OCI-LY7 (cell line): ENCODE measurements at regions not wholly inside any gene's neighbourhood (a gene's known extent, or its start where the extent isn't known, plus 50 kb on each side); places are given as distances from the start of the nearest gene placed in this dataset.

Experiments
- BruUV-seq: library from RNA; stranded (reverse); fragments of 400-500 nt; replicated peaks from 2 replicates; lab custom pipeline; 2021; lab: Mats Ljungman, UMichigan
- CTCF ChIA-PET: fragments of 300-600 bp; sonication (Branson Sonifier 250); formaldehyde crosslinking; loops from one replicate; lab custom pipeline; 2022; ENCODE audit warnings: antibody characterized with exemption; ENCODE audit not compliant: unreplicated experiment; lab: Charles Lee
- POLR2A ChIA-PET: fragments of 300-600 bp; sonication (Branson Sonifier 250); formaldehyde crosslinking; loops from one replicate; lab custom pipeline; 2022; ENCODE audit warnings: antibody characterized with exemption; lab: Charles Lee
- DNase-seq: peaks from one replicate; pipeline ENCODE4 v3.0.0-alpha.2; 2015; ENCODE audit warnings: low spot score
- H2AFZ ChIP-seq: fragments of 200-600 bp; sonication (generic), shearing (Covaris generic); 2 replicates; pipeline ENCODE4 v1.6.1; 2014; ENCODE audit warnings: mild to moderate bottlenecking, antibody characterized with exemption, low read length, moderate library complexity
- H3K27ac ChIP-seq: fragments of 200-600 bp; sonication (generic); 2 replicates; pipeline ENCODE4 v1.5.1; 2014; ENCODE audit warnings: mixed run types, low read depth, mild to moderate bottlenecking, moderate library complexity, low read length, inconsistent platforms; ENCODE audit not compliant: poor library complexity, severe bottlenecking
- H3K36me3 ChIP-seq: fragments of 200-600 bp; sonication (generic); 2 replicates; pipeline ENCODE4 v1.6.1; 2014; ENCODE audit warnings: mild to moderate bottlenecking, antibody characterized with exemption, low read length, moderate library complexity, mixed read lengths; ENCODE audit not compliant: insufficient read depth
- H3K4me1 ChIP-seq: fragments of 200-600 bp; sonication (generic); 2 replicates; pipeline ENCODE4 v1.5.1; 2014; ENCODE audit warnings: mild to moderate bottlenecking, low read length; ENCODE audit not compliant: insufficient read depth, poor library complexity, severe bottlenecking
- H3K4me2 ChIP-seq: fragments of 200-600 bp; sonication (generic); 2 replicates; pipeline ENCODE4 v1.6.1; 2014; ENCODE audit warnings: mild to moderate bottlenecking, low read length
- H3K4me3 ChIP-seq: fragments of 200-600 bp; sonication (generic); 2 replicates; pipeline ENCODE4 v1.5.1; 2014; ENCODE audit warnings: mild to moderate bottlenecking, low read depth, low read length; ENCODE audit not compliant: poor library complexity, severe bottlenecking
- H3K79me2 ChIP-seq: fragments of 200-600 bp; sonication (generic); 2 replicates; pipeline ENCODE4 v1.6.1; 2016; ENCODE audit warnings: low read depth, mild to moderate bottlenecking, low read length, moderate library complexity, mixed read lengths; ENCODE audit not compliant: insufficient read depth
- H3K9me2 ChIP-seq: fragments of 200-600 bp; sonication (generic); 2 replicates; pipeline ENCODE4 v1.6.1; 2016; ENCODE audit warnings: mild to moderate bottlenecking, low read length, mixed read lengths; ENCODE audit not compliant: insufficient read depth
- H3K9me3 ChIP-seq: fragments of 200-600 bp; sonication (generic); 2 replicates; pipeline ENCODE4 v1.6.1; 2014; ENCODE audit warnings: mild to moderate bottlenecking, mixed run types, low read length, mixed read lengths
- H4K20me1 ChIP-seq: fragments of 200-600 bp; sonication (generic); 2 replicates; pipeline ENCODE4 v1.6.1; 2014; ENCODE audit warnings: mild to moderate bottlenecking, antibody characterized with exemption, low read length, moderate library complexity, mixed read lengths; ENCODE audit not compliant: insufficient read depth
- EZH2phosphoT487 ChIP-seq: fragments of 200-600 bp; sonication (generic); IDR thresholded peaks from 2 replicates; pipeline ENCODE4 v1.6.1; 2018; ENCODE audit warnings: low read depth, borderline replicate concordance, mild to moderate bottlenecking, mixed run types, antibody characterized with exemption, low read length, moderate library complexity, mixed read lengths
- intact Hi-C: fragments of 100-400 bp; cut with micrococcal nuclease; formaldehyde crosslinking; loops from one replicate; pipeline ENCODE4 v1.10.0; 2022; ENCODE audit not compliant: unreplicated experiment
- TF ChIP-seq, protein P1 (sequence below): fragments of 200-600 bp; sonication (generic); conservative IDR thresholded peaks from 2 replicates; pipeline ENCODE4 v1.5.1; 2014; ENCODE audit warnings: mild to moderate bottlenecking, antibody characterized with exemption, low read length, moderate library complexity, mixed read lengths

DNA sequence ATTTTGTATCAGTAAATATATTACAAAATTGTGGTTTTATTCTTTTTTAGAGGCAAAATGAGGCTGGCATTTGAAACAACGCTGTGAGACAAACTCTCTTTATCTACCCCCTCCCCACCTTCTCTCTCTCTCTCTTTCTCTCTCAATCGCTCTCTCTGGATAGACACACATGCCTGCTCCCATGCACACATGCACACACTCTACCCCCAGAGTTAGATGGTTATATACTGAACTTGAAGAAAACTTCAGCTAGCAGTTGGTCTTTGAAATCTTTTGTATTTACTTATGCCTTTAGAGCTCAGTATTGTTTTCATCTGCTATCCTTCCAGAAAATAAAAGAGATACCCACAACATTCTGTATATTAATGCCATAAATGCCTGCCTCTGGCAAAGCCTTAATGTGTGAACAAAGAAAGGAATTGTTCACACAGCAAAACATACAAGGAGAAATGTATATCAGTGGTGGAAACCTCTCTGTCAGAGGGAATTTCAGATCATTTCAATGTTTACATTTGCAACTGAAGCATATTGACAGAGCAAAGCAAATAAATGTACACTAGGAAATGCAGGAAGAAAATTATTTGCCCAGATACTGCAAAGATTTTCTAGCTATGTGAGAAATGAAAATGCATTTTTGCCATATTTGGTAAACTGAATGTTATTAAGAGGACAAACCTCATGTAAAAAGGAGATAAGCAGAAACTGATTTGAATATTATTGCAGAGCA lies 217.0 kb upstream of the UBE2E3 start:
- CTCF ChIA-PET: no interaction called here
- H3K4me3 ChIP-seq: no peak overlapping the region
- H3K4me2 ChIP-seq: no peak overlapping the region
- no peaks in the 10 kb centered on the region for H3K36me3 ChIP-seq
- no peaks in the 10 kb centered on the region for H3K9me3 ChIP-seq
- H3K4me1 ChIP-seq: no peaks in the 10 kb centered on the region
- no peak for TF ChIP-seq EZH2phosphoT487
- TF ChIP-seq, protein P1, sequence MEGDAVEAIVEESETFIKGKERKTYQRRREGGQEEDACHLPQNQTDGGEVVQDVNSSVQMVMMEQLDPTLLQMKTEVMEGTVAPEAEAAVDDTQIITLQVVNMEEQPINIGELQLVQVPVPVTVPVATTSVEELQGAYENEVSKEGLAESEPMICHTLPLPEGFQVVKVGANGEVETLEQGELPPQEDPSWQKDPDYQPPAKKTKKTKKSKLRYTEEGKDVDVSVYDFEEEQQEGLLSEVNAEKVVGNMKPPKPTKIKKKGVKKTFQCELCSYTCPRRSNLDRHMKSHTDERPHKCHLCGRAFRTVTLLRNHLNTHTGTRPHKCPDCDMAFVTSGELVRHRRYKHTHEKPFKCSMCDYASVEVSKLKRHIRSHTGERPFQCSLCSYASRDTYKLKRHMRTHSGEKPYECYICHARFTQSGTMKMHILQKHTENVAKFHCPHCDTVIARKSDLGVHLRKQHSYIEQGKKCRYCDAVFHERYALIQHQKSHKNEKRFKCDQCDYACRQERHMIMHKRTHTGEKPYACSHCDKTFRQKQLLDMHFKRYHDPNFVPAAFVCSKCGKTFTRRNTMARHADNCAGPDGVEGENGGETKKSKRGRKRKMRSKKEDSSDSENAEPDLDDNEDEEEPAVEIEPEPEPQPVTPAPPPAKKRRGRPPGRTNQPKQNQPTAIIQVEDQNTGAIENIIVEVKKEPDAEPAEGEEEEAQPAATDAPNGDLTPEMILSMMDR: no peak
- H3K9me2 ChIP-seq: no peaks in the 10 kb centered on the region
- BruUV-seq: no TSS peak
- POLR2A ChIA-PET: interaction anchor here (0.8 to 1.1 kb wide), 4 partner anchors 10 to 54 kb away, joined by 3 to 4 read pairs (median 4); no protein-coding TSS in a partner anchor
- no peaks in the 10 kb centered on the region for H4K20me1 ChIP-seq
- no peaks in the 10 kb centered on the region for H3K79me2 ChIP-seq
- no peak overlapping the region for H3K27ac ChIP-seq
- H2AFZ ChIP-seq: no peak overlapping the region
- intact Hi-C loops: no loop called here
- no peak for DNase-seq

DNA sequence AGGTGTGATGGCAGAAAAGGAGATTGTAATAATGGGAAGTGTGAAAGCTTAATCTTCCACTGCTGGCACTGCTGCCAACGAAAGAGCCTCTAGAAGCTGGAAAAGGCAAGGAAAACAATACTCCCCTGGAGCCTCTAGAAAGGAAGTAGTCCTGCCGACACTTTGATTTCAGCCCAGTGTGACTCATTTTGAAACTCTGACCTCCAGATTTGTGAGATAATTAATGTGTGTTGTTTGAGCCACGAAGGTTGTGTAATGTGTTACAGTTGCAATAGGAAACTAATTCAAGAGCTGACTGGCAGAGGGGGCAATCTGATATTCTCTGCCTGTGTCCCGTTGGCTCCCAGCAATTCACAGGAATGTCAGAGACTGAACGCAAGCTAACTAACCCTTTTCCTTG lies 219.2 kb upstream of the UBE2E3 start:
- no TSS peak for BruUV-seq
- Histone ChIP-seq H3K4me2 (no peak overlapping the region), H3K36me3 (no peaks in the 10 kb centered on the region), H3K27ac (no peak overlapping the region), H3K9me3 (no peaks in the 10 kb centered on the region), H2AFZ (no peak overlapping the region), H3K4me1 (no peaks in the 10 kb centered on the region), H4K20me1 (no peaks in the 10 kb centered on the region), H3K4me3 (no peak overlapping the region), H3K9me2 (no peaks in the 10 kb centered on the region), H3K79me2 (no peaks in the 10 kb centered on the region)
- ChIA-PET POLR2A (no interaction called here), CTCF (no interaction called here)
- TF ChIP-seq, protein P1: no peak
- TF ChIP-seq EZH2phosphoT487: no peak
- no peak for DNase-seq
- intact Hi-C loops: no loop called here

DNA sequence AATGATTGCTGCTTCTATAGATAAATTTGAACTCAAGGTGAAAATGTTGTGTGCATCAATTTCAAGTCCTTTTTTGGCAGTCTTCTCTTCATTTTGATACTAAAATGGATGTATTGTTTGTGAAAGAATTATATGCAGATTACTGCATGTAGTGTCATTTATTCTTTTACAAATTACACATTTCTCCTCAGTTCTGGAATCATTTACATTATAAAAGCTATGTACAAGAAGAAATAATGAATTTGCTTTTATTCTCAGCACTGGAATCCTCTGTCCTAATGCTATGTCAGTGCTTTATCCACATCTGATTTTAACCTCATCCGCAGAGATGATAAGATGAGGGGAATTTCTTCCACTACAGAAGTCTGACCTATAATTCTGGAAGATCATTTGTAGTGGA lies 220.8 kb upstream of the UBE2E3 start:
- H3K4me3 ChIP-seq: no peak overlapping the region
- ChIA-PET POLR2A (no interaction called here), CTCF (no interaction called here)
- no peak overlapping the region for H3K27ac ChIP-seq
- no peak for DNase-seq
- intact Hi-C loops: no loop called here
- no peaks in the 10 kb centered on the region for H3K4me1 ChIP-seq
- TF ChIP-seq, protein P1: no peak
- TF ChIP-seq EZH2phosphoT487: no peak
- no peaks in the 10 kb centered on the region for H3K79me2 ChIP-seq
- no peaks in the 10 kb centered on the region for H3K9me3 ChIP-seq
- no peak overlapping the region for H2AFZ ChIP-seq
- H3K36me3 ChIP-seq: no peaks in the 10 kb centered on the region
- H3K4me2 ChIP-seq: no peak overlapping the region
- no peaks in the 10 kb centered on the region for H4K20me1 ChIP-seq
- BruUV-seq: no TSS peak
- H3K9me2 ChIP-seq: no peaks in the 10 kb centered on the region
